GM23338 (cell line): ENCODE measurements at regions not wholly inside any gene's neighbourhood (a gene's known extent, or its start where the extent isn't known, plus 50 kb on each side); places are given as distances from the start of the nearest gene placed in this dataset.

ENCODE experiments used
- CTCF ChIP-seq, 2 experiments: fragments of 200-600 bp in 1 of 2; sonication (generic) in 1 of 2; conservative IDR thresholded peaks; 2 replicates each; pipeline versions ENCODE4 v1.5.1 to v1.6.1; 2016 to 2017; ENCODE audit warnings: antibody characterized with exemption in 2 of 2, low read depth in 2 of 2, mild to moderate bottlenecking in 2 of 2, moderate library complexity in 1 of 2
- EZH2 ChIP-seq: fragments of 200-600 bp; sonication (generic); IDR thresholded peaks from one replicate; pipeline ENCODE4 v1.8.0; 2017; ENCODE audit warnings: antibody characterized with exemption, mild to moderate bottlenecking, low read depth; ENCODE audit not compliant: unreplicated experiment
- EZH2phosphoT487 ChIP-seq: fragments of 200-600 bp; sonication (generic); IDR thresholded peaks from one replicate; pipeline ENCODE4 v1.8.1; 2018; ENCODE audit warnings: antibody characterized with exemption; ENCODE audit not compliant: unreplicated experiment
- JUNB ChIP-seq: IDR thresholded peaks from one replicate; pipeline ENCODE4 v1.6.1; 2016; ENCODE audit warnings: antibody characterized with exemption; ENCODE audit not compliant: unreplicated experiment
- ZNF114 ChIP-seq: fragments of 250-450 bp; sonication (Bioruptor Pico); IDR thresholded peaks from 2 replicates; pipeline ENCODE4 v1.5.0; 2020; ENCODE audit warnings: mild to moderate bottlenecking, moderate library complexity

GRCh38 chr13:54901316-54901715 is 1872.7 kb downstream of the OLFM4 start:
- no peak for TF ChIP-seq CTCF (conservative IDR thresholded peaks at IDR 0.05; ENCODE audit: low read depth in 2 of 2)
- TF ChIP-seq EZH2, result no peak
- no peak for TF ChIP-seq ZNF114 (CRISPR knock-in tag)
- TF ChIP-seq JUNB, result no peak
- TF ChIP-seq EZH2phosphoT487, result no peak
